ENCODE measurements at regions not wholly inside any gene's neighbourhood (a gene's known extent, or its start where the extent isn't known, plus 50 kb on each side); places are given as distances from the start of the nearest gene placed in this dataset.

DNA sequence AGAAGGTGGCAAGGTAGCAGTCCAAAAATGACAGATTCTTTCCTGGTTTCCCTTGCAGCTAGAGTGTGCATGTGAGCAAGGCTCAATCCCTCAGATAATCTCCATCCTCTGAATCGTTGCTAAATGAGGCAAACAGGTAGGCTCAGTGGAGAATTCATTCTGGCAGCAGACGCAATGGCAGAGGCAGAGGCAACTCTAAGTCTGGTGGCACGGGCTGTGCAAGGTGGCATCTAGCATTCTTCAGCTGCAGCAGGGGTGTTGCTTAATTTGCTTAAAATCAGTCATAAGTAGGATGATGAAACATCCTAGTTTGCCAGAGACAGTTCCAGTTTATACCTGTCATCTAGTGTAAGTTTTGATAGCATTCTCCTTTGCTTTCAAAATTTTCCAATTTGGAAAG lies 391.1 kb upstream of the MEX3C start:
- intact Hi-C loops (cut with DNase I) = no loop called here
- no peak for DNase-seq (ENCODE audit: low spot score in 2 of 2)
- H3K36me3 ChIP-seq = no peaks in the 10 kb centered on the region

DNA sequence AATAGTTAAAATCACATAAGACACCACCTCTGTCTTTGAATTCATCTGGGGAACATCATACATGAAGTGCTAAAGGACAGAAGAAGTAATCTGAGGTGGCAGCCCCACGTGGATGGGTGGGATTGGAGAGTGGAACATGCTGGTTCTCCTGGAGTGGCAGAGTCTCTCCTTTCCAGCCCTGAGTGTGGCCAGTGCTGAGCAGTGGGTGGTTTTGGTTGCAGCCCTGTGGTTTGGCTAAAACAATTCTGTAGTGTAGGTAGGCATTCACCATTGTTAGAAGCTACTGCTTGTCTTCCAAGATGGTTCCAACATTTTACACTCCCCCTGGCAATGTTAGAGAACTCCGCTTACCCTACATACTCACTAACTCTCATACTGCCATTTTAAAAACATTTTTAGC lies 396.4 kb upstream of the MEX3C start:
- H3K27me3 ChIP-seq = no peaks in the 10 kb centered on the region
- intact Hi-C loops (cut with DNase I) = no loop called here
- H3K4me3 ChIP-seq = no peak overlapping the region
- no peak for DNase-seq (ENCODE audit: low spot score in 2 of 2)
- TF ChIP-seq, protein P1, sequence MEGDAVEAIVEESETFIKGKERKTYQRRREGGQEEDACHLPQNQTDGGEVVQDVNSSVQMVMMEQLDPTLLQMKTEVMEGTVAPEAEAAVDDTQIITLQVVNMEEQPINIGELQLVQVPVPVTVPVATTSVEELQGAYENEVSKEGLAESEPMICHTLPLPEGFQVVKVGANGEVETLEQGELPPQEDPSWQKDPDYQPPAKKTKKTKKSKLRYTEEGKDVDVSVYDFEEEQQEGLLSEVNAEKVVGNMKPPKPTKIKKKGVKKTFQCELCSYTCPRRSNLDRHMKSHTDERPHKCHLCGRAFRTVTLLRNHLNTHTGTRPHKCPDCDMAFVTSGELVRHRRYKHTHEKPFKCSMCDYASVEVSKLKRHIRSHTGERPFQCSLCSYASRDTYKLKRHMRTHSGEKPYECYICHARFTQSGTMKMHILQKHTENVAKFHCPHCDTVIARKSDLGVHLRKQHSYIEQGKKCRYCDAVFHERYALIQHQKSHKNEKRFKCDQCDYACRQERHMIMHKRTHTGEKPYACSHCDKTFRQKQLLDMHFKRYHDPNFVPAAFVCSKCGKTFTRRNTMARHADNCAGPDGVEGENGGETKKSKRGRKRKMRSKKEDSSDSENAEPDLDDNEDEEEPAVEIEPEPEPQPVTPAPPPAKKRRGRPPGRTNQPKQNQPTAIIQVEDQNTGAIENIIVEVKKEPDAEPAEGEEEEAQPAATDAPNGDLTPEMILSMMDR (IDR thresholded peaks at IDR 0.05) = no peak
- no peaks in the 10 kb centered on the region for H3K4me1 ChIP-seq
- no peak overlapping the region for H3K27ac ChIP-seq
- no peaks in the 10 kb centered on the region for H3K36me3 ChIP-seq
- H3K9me3 ChIP-seq = no peaks in the 10 kb centered on the region

More for the DNA sequence above, 391.1 kb upstream of the MEX3C start:
- H3K9me3 ChIP-seq = no peaks in the 10 kb centered on the region
- no peak overlapping the region for H3K4me3 ChIP-seq
- H3K4me1 ChIP-seq = no peaks in the 10 kb centered on the region
- H3K27ac ChIP-seq = no peak overlapping the region
- TF ChIP-seq, protein P1 (IDR thresholded peaks at IDR 0.05) = no peak
- no peaks in the 10 kb centered on the region for H3K27me3 ChIP-seq

DNA sequence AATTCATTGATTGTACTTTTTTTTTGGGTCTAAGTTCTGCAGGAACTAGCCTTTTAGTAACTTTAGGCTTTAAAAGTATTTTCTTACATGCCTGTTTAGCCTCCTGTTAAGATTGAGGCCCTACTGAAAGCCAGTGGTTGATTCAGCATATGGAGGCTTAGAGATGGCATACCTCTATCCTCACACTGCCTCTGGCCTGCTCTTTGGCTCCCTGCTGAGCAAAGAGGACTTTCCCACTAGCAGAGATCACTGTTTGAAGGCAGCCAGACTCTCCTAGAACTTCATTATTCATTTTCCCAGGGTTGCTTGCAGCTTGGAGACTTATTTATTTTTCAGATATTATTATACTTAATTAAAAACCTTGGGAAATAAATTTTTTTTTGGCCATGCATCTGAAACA lies 405.6 kb upstream of the MEX3C start:
- no peaks in the 10 kb centered on the region for H3K27me3 ChIP-seq
- H3K36me3 ChIP-seq = no peaks in the 10 kb centered on the region

DNA sequence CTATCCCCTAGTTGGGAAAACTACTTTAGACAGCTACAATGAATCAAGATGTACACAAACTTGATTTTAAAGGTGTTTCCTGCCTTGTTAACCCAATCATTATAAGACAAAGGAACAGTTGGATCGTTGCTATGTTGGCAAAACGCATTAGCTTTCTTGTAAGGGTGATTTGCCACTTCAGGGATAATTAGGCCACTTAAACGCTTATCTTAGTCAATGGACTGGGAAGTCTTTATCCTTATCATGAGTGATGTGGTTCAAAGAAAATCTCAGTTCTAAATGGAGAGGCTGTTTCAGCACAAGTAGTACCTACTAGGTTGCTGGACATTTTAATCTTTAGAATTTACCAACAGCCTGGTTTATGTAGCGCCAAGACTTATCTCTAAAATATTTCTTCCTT lies 406.1 kb upstream of the MEX3C start:
- Histone ChIP-seq H3K4me1 (no peaks in the 10 kb centered on the region), H3K4me3 (no peak overlapping the region), H3K27me3 (no peaks in the 10 kb centered on the region), H3K9me3 (no peaks in the 10 kb centered on the region), H3K27ac (no peak overlapping the region), H3K36me3 (no peaks in the 10 kb centered on the region)
- intact Hi-C loops (cut with DNase I) = no loop called here
- TF ChIP-seq, protein P1 (IDR thresholded peaks at IDR 0.05) = no peak
- no peak for DNase-seq (ENCODE audit: low spot score in 2 of 2)

More for the DNA sequence above, 405.6 kb upstream of the MEX3C start:
- intact Hi-C loops (cut with DNase I) = no loop called here
- no peak overlapping the region for H3K27ac ChIP-seq
- no peak for DNase-seq (ENCODE audit: low spot score in 2 of 2)
- H3K9me3 ChIP-seq = no peaks in the 10 kb centered on the region
- H3K4me1 ChIP-seq = no peaks in the 10 kb centered on the region
- no peak overlapping the region for H3K4me3 ChIP-seq
- TF ChIP-seq, protein P1 (IDR thresholded peaks at IDR 0.05) = no peak

DNA sequence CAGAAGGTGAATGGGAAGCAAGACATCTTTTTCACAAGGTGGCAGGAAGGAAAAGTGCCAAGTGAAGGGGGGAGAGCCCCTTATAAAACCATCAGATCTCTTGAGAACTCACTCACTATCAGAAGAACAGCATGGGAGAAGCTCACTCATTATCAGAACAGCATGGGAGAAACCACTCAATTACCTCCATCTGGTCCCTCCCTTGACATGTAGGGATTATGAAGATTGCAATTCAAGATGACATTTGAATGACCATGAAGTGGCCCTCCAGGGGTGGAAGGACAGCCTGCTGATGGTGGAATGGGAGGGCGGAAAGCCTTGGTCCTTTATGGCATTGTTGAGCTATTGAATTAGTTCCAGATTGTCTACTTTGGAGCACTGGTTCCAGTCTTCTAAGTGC lies 413.0 kb upstream of the MEX3C start:
- no peaks in the 10 kb centered on the region for H3K4me1 ChIP-seq
- H3K36me3 ChIP-seq = no peaks in the 10 kb centered on the region
- no peaks in the 10 kb centered on the region for H3K27me3 ChIP-seq
- H3K9me3 ChIP-seq = no peaks in the 10 kb centered on the region
- no peak overlapping the region for H3K27ac ChIP-seq
- TF ChIP-seq, protein P1 (IDR thresholded peaks at IDR 0.05) = no peak
- no peak overlapping the region for H3K4me3 ChIP-seq
- intact Hi-C loops (cut with DNase I) = no loop called here
- no peak for DNase-seq (ENCODE audit: low spot score in 2 of 2)

DNA sequence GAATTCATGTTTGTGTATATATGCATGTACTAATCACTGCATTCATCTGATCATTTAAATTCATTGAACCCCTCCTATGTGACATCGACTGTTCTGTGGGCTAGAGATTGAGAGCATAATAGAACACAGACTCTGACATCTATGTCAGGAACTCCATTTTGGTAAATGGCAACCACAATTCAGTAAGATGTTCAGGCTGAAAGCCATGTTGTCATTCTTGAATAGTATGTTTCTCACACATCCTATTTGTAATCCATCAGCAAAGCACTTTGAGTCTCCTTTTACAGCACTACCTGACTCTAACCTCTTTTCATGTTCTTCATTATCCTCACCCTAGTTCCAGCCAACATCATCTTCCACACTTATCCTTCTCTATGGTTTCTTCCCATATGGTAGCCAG lies 413.8 kb upstream of the MEX3C start:
- Histone ChIP-seq H3K9me3 (no peaks in the 10 kb centered on the region), H3K27ac (no peak overlapping the region), H3K4me1 (no peaks in the 10 kb centered on the region), H3K36me3 (no peaks in the 10 kb centered on the region), H3K27me3 (no peaks in the 10 kb centered on the region), H3K4me3 (no peak overlapping the region)
- intact Hi-C loops (cut with DNase I) = no loop called here
- DNase-seq (ENCODE audit: low spot score in 2 of 2) = no peak
- TF ChIP-seq, protein P1 (IDR thresholded peaks at IDR 0.05) = no peak

All from ascending aorta (tissue), 2 donors.